H1 (cell line): ENCODE measurements at regions not wholly inside any gene's neighbourhood (a gene's known extent, or its start where the extent isn't known, plus 50 kb on each side); places are given as distances from the start of the nearest gene placed in this dataset.

Experiments used
- CTCF ChIA-PET: fragments of 300-600 bp; sonication (Branson Sonifier 250); formaldehyde crosslinking; loops from one replicate; lab custom pipeline; 2021; ENCODE audit not compliant: partially characterized antibody; lab: Charles Lee
- POLR2A ChIA-PET: fragments of 300-600 bp; sonication (Branson Sonifier 250); formaldehyde crosslinking; loops from one replicate; lab custom pipeline; 2021; ENCODE audit warnings: inconsistent platforms; ENCODE audit not compliant: partially characterized antibody; lab: Charles Lee
- DNase-seq, 2 experiments: peaks; one replicate each; pipeline versions ENCODE4 v3.0.0 to v3.0.0-alpha.2; 2010 to 2022; ENCODE audit warnings: low spot score in 2 of 2, low read depth in 1 of 2, mixed read lengths in 1 of 2
- FAIRE-seq: peaks from 2 replicates; lab custom pipeline; 2011; peaks lifted over from hg19 to GRCh38; lab: Jason Lieb, UNC
- H2AFZ ChIP-seq: 2 replicates; pipeline ENCODE4 v1.8.1; 2012; ENCODE audit warnings: low read length, inconsistent platforms
- H2AK5ac ChIP-seq: 2 replicates; pipeline ENCODE4 v1.6.1; 2013; ENCODE audit warnings: low read depth, low read length
- H2BK120ac ChIP-seq: replicated peaks from 2 replicates; pipeline ENCODE3; 2013; ENCODE audit warnings: low read depth, low read length, inconsistent platforms
- H2BK12ac ChIP-seq: 2 replicates; pipeline ENCODE4 v1.6.1; 2013; ENCODE audit warnings: low read depth, low read length
- H2BK15ac ChIP-seq: 2 replicates; pipeline ENCODE4 v1.6.1; 2013; ENCODE audit warnings: low read length
- H2BK20ac ChIP-seq: 2 replicates; pipeline ENCODE4 v1.6.1; 2013; ENCODE audit warnings: low read length
- H2BK5ac ChIP-seq: 2 replicates; pipeline ENCODE4 v1.6.1; 2013; ENCODE audit warnings: low read depth, low read length
- H3K14ac ChIP-seq: 2 replicates; pipeline ENCODE4 v1.6.1; 2013; ENCODE audit warnings: inconsistent platforms; ENCODE audit not compliant: insufficient read length
- H3K18ac ChIP-seq: 2 replicates; pipeline ENCODE4 v1.6.1; 2013; ENCODE audit warnings: low read length; ENCODE audit errors: extremely low read depth
- H3K23ac ChIP-seq: 2 replicates; pipeline ENCODE4 v1.6.1; 2013; ENCODE audit warnings: inconsistent platforms; ENCODE audit not compliant: insufficient read length
- H3K23me2 ChIP-seq: 2 replicates; pipeline ENCODE4 v1.6.1; 2013; ENCODE audit warnings: low read depth, low read length
- H3K27ac ChIP-seq: 2 replicates; pipeline ENCODE4 v1.6.1; 2011; ENCODE audit warnings: low read depth, low read length, inconsistent platforms
- H3K27me3 ChIP-seq, 4 experiments: replicated peaks in 1 of 4; 1 replicate in 1 of 4; 2 replicates in 3 of 4; pipeline versions ENCODE4 v1.6.1 to v1.8.1; 2011 to 2013; ENCODE audit warnings: low read length in 3 of 4, mild to moderate bottlenecking in 3 of 4, inconsistent platforms in 2 of 4, mixed read lengths in 2 of 4, moderate library complexity in 1 of 4; ENCODE audit not compliant: control insufficient read depth in 3 of 4, insufficient read depth in 3 of 4; ENCODE audit errors: extremely low read depth in 1 of 4
- H3K36me3 ChIP-seq, 4 experiments: 2 replicates each; pipeline versions ENCODE4 v1.6.1 to v1.8.1; 2011 to 2013; ENCODE audit warnings: mild to moderate bottlenecking in 4 of 4, low read length in 3 of 4, moderate library complexity in 2 of 4, control low read depth in 1 of 4, inconsistent platforms in 1 of 4; ENCODE audit not compliant: insufficient read depth in 4 of 4, control insufficient read depth in 2 of 4
- H3K4ac ChIP-seq: replicated peaks from 2 replicates; pipeline ENCODE3; 2013; ENCODE audit warnings: low read length, low read depth, mixed read lengths, inconsistent platforms; ENCODE audit not compliant: insufficient read length
- H3K4me1 ChIP-seq, 4 experiments: replicated peaks in 1 of 4; 1 replicate in 1 of 4; 2 replicates in 3 of 4; pipeline versions ENCODE4 v1.6.1 to v1.8.1; 2011 to 2013; ENCODE audit warnings: low read length in 3 of 4, inconsistent platforms in 2 of 4, mixed read lengths in 1 of 4; ENCODE audit not compliant: insufficient read depth in 4 of 4, control insufficient read depth in 3 of 4
- H3K4me2 ChIP-seq, 2 experiments: 2 replicates each; pipeline versions ENCODE4 v1.6.1 to v1.8.1; 2011 to 2013; ENCODE audit warnings: low read depth in 2 of 2, low read length in 2 of 2, control low read depth in 1 of 2, inconsistent platforms in 1 of 2, mild to moderate bottlenecking in 1 of 2; ENCODE audit not compliant: insufficient read depth in 1 of 2
- H3K4me3 ChIP-seq, 4 experiments: fragments of 200-600, 300-600 bp in 1 of 4; sonication (generic), shearing (Covaris generic), sonication (Bioruptor Twin) in 1 of 4; 2 replicates each; pipeline versions ENCODE4 v1.5.1 to v1.8.1; 2011 to 2016; ENCODE audit warnings: low read length in 4 of 4, low read depth in 3 of 4, control low read depth in 2 of 4, inconsistent platforms in 2 of 4, mild to moderate bottlenecking in 2 of 4, mixed read lengths in 1 of 4, moderate library complexity in 1 of 4; ENCODE audit not compliant: insufficient read depth in 2 of 4; ENCODE audit errors: extremely low read depth in 1 of 4
- H3K56ac ChIP-seq: replicated peaks from 2 replicates; pipeline ENCODE3; 2013; ENCODE audit warnings: low read depth, mild to moderate bottlenecking, mixed read lengths, low read length, inconsistent platforms; ENCODE audit not compliant: insufficient read length
- H3K79me1 ChIP-seq: 2 replicates; pipeline ENCODE4 v1.6.1; 2013; ENCODE audit warnings: low read depth, low read length, control low read depth
- H3K79me2 ChIP-seq, 2 experiments: 2 replicates each; pipeline versions ENCODE4 v1.6.1 to v1.8.1; 2012 to 2013; ENCODE audit warnings: low read length in 2 of 2, mild to moderate bottlenecking in 2 of 2, inconsistent platforms in 1 of 2; ENCODE audit not compliant: insufficient read depth in 2 of 2, control insufficient read depth in 1 of 2
- H3K9ac ChIP-seq, 4 experiments: replicated peaks in 1 of 4; 1 replicate in 1 of 4; 2 replicates in 3 of 4; pipeline versions ENCODE4 v1.6.1 to v1.8.1; 2011 to 2013; ENCODE audit warnings: low read depth in 3 of 4, low read length in 3 of 4, control low read depth in 2 of 4, mild to moderate bottlenecking in 2 of 4, moderate library complexity in 2 of 4, inconsistent platforms in 1 of 4; ENCODE audit errors: extremely low read depth in 1 of 4
- H3K9me3 ChIP-seq, 2 experiments: 2 replicates each; pipeline versions ENCODE4 v1.6.1 to v1.8.1; 2012 to 2013; ENCODE audit warnings: mild to moderate bottlenecking in 2 of 2, moderate library complexity in 2 of 2, control low read depth in 1 of 2, inconsistent platforms in 1 of 2, low read depth in 1 of 2, low read length in 1 of 2, mixed read lengths in 1 of 2; ENCODE audit not compliant: insufficient read depth in 2 of 2
- H4K20me1 ChIP-seq, 2 experiments: replicated peaks in 1 of 2; 2 replicates each; pipeline versions ENCODE3 to v1.8.1; 2011 to 2013; ENCODE audit warnings: inconsistent platforms in 2 of 2, low read length in 2 of 2, mild to moderate bottlenecking in 1 of 2; ENCODE audit not compliant: insufficient read depth in 2 of 2, control insufficient read depth in 1 of 2
- H4K5ac ChIP-seq: 2 replicates; pipeline ENCODE4 v1.6.1; 2013; ENCODE audit warnings: low read length, low read depth, mixed read lengths, inconsistent platforms; ENCODE audit not compliant: insufficient read length
- H4K8ac ChIP-seq: 2 replicates; pipeline ENCODE4 v1.8.0; 2013; ENCODE audit warnings: mild to moderate bottlenecking, moderate library complexity, low read length, inconsistent platforms; ENCODE audit not compliant: insufficient read depth; ENCODE audit errors: extremely low read depth
- H4K91ac ChIP-seq: replicated peaks from 2 replicates; pipeline ENCODE3; 2013; ENCODE audit warnings: low read length, mixed read lengths, inconsistent platforms; ENCODE audit not compliant: insufficient read length
- CTCF ChIP-seq, 3 experiments: IDR thresholded peaks; 1 replicate in 2 of 3; 2 replicates in 1 of 3; pipeline versions ENCODE4 v1.5.1 to v1.6.1; 2011; ENCODE audit warnings: low read length in 3 of 3, mild to moderate bottlenecking in 3 of 3, inconsistent platforms in 2 of 3, low read depth in 1 of 3, moderate library complexity in 1 of 3; ENCODE audit not compliant: insufficient read depth in 1 of 3; ENCODE audit errors: control extremely low read depth in 1 of 3
- EGR1 ChIP-seq: IDR thresholded peaks from 2 replicates; pipeline ENCODE4 v1.6.1; 2011; ENCODE audit warnings: low read depth, low read length, borderline replicate concordance
- EZH2 ChIP-seq: fragments of 200-600 bp; sonication (generic); IDR thresholded peaks from 2 replicates; pipeline ENCODE4 v1.7.1; 2012; ENCODE audit warnings: low read depth, mild to moderate bottlenecking, moderate library complexity, low read length, inconsistent platforms; ENCODE audit not compliant: severe bottlenecking
- GABPA ChIP-seq: IDR thresholded peaks from 2 replicates; pipeline ENCODE4 v1.6.1; 2011; ENCODE audit warnings: mild to moderate bottlenecking, low read length, moderate library complexity, borderline replicate concordance; ENCODE audit not compliant: insufficient read depth
- GTF2F1 ChIP-seq: IDR thresholded peaks from 2 replicates; pipeline ENCODE4 v1.6.1; 2012; ENCODE audit warnings: low read depth, low read length, improper control_type of control experiment, borderline replicate concordance
- NANOG ChIP-seq: IDR thresholded peaks from 2 replicates; pipeline ENCODE4 v1.6.1; 2011; ENCODE audit warnings: low read length, low read depth, mild to moderate bottlenecking, inconsistent platforms; ENCODE audit not compliant: insufficient read depth, poor library complexity, severe bottlenecking
- NRF1 ChIP-seq: IDR thresholded peaks from 2 replicates; pipeline ENCODE4 v1.6.1; 2011; ENCODE audit warnings: mild to moderate bottlenecking, low read depth, low read length, improper control_type of control experiment
- SIX5 ChIP-seq: IDR thresholded peaks from 2 replicates; pipeline ENCODE4 v1.6.1; 2011; ENCODE audit warnings: mild to moderate bottlenecking, low read depth, low read length
- WGBS, 2 experiments: shearing (Covaris generic) in 1 of 2; methylation state at CpG; one replicate each; pipeline versions ENCODE4 v1.1.6 to v1.1.7; 2013 to 2015; ENCODE audit warnings: low lambda C conversion rate in 2 of 2, mixed read lengths in 2 of 2, inconsistent platforms in 1 of 2, low coverage in 1 of 2, missing lambda C conversion rate in 1 of 2; ENCODE audit not compliant: insufficient replicate concordance in 2 of 2, insufficient coverage in 1 of 2, insufficient read length in 1 of 2; ENCODE audit errors: extremely low coverage in 1 of 2, missing lambda C conversion rate in 1 of 2; 5-methylcytosine and 5-hydroxymethylcytosine counted together

- Histone ChIP-seq H3K4me2 (no peak overlapping the region), H2BK20ac (no peak overlapping the region), H3K9me3 (no peaks in the 10 kb centered on the region), H2BK120ac (no peak overlapping the region), H3K9ac (no peak overlapping the region), H3K79me1 (no peaks in the 10 kb centered on the region), H3K4me3 (no peak overlapping the region), H3K23me2 (peaks cover 3% of the 10 kb centered on the region; the same call in 1 of the 2 replicates), H3K23ac (no peak overlapping the region), H3K14ac (no peak overlapping the region), H4K5ac (no peak overlapping the region), H3K4ac (no peak overlapping the region), H3K27ac (no peak overlapping the region), H2AK5ac (no peak overlapping the region), H2BK15ac (no peak overlapping the region), H4K91ac (no peak overlapping the region), H3K27me3 (no peaks in the 10 kb centered on the region), H3K79me2 (no peaks in the 10 kb centered on the region), H2BK5ac (no peak overlapping the region), H4K8ac (no peak overlapping the region), H3K4me1 (no peaks in the 10 kb centered on the region), H3K56ac (no peak overlapping the region), H3K18ac (no peak overlapping the region), H2AFZ (no peak overlapping the region), H4K20me1 (no peaks in the 10 kb centered on the region), H3K36me3 (no peaks in the 10 kb centered on the region), H2BK12ac (no peak overlapping the region)
- FAIRE-seq, result no peak
- ChIA-PET CTCF (interaction anchor here (1.4 kb wide), 1 partner anchor 67 kb away, joined by 4 read pairs; no protein-coding TSS in a partner anchor), POLR2A (no interaction called here)
- WGBS, 2 experiments, result 90% methylated on average over 14 of the region's 14 CpGs; no CpG with 5 or more reads in 1 of the 2 experiments
- no peak for DNase-seq
- TF ChIP-seq NRF1 (no peak), GTF2F1 (no peak), SIX5 (no peak), CTCF (IDR thresholded peaks at IDR 0.05; ENCODE audit: control extremely low read depth in 1 of 3, insufficient read depth in 1 of 3, low read depth in 1 of 3, low read length in 3 of 3) (no peak), EZH2 (no peak), EGR1 (no peak), NANOG (no peak), GABPA (no peak)
These were observed 84.4 kb downstream of the PTGR3 start for GRCh38 chr18:75124551-75124950.
